Ishikawa (cell line): ENCODE measurements at regions not wholly inside any gene's neighbourhood (a gene's known extent, or its start where the extent isn't known, plus 50 kb on each side); places are given as distances from the start of the nearest gene placed in this dataset.

Source experiments
- CEBPB ChIP-seq: IDR thresholded peaks from 2 replicates; pipeline ENCODE4 v1.6.1; 2012
- CREB1 ChIP-seq: IDR thresholded peaks from 2 replicates; pipeline ENCODE4 v1.6.1; 2012; ENCODE audit warnings: low read depth
- EGR1 ChIP-seq: IDR thresholded peaks from 2 replicates; pipeline ENCODE4 v1.6.1; 2012
- EP300 ChIP-seq: IDR thresholded peaks from 2 replicates; pipeline ENCODE4 v1.6.1; 2012; ENCODE audit warnings: borderline replicate concordance
- FOXM1 ChIP-seq: IDR thresholded peaks from 2 replicates; pipeline ENCODE4 v1.6.1; 2012; ENCODE audit warnings: low read depth, borderline replicate concordance
- MAX ChIP-seq: IDR thresholded peaks from 2 replicates; pipeline ENCODE4 v1.6.1; 2012
- NFIC ChIP-seq: IDR thresholded peaks from 2 replicates; pipeline ENCODE4 v1.6.1; 2012
- RAD21 ChIP-seq: IDR thresholded peaks from 2 replicates; pipeline ENCODE4 v1.6.1; 2012; ENCODE audit warnings: low read depth
- REST ChIP-seq: IDR thresholded peaks from 2 replicates; pipeline ENCODE4 v1.6.1; 2012; ENCODE audit warnings: low read depth, mild to moderate bottlenecking
- TAF1 ChIP-seq: IDR thresholded peaks from 2 replicates; pipeline ENCODE4 v1.6.1; 2012; ENCODE audit warnings: low read depth, mild to moderate bottlenecking
- TCF12 ChIP-seq: IDR thresholded peaks from 2 replicates; pipeline ENCODE4 v1.6.1; 2012; ENCODE audit warnings: low read depth
- TEAD4 ChIP-seq: IDR thresholded peaks from 2 replicates; pipeline ENCODE4 v1.6.1; 2012
- USF1 ChIP-seq: IDR thresholded peaks from 2 replicates; pipeline ENCODE4 v1.6.1; 2012
- YY1 ChIP-seq: IDR thresholded peaks from 2 replicates; pipeline ENCODE4 v1.6.1; 2012; ENCODE audit warnings: low read depth
- ZBTB7A ChIP-seq: IDR thresholded peaks from 2 replicates; pipeline ENCODE4 v1.6.1; 2012; ENCODE audit warnings: low read depth

- no peak for TF ChIP-seq FOXM1
- no peak for TF ChIP-seq TEAD4
- TF ChIP-seq YY1, result no peak
- TF ChIP-seq EP300, result no peak
- no peak for TF ChIP-seq NFIC
- TF ChIP-seq REST, result no peak
- TF ChIP-seq CREB1, result no peak
- TF ChIP-seq USF1, result no peak
- no peak for TF ChIP-seq RAD21
- TF ChIP-seq CEBPB, result no peak
- TF ChIP-seq MAX, result no peak
- TF ChIP-seq EGR1, result no peak
- no peak for TF ChIP-seq TAF1
Measured at GRCh38 chr1:88098881-88099280, 585.2 kb upstream of the PKN2 start.

GRCh38 chr1:88101041-88101440 is 583.0 kb upstream of the PKN2 start:
- TF ChIP-seq RAD21 (no peak), FOXM1 (no peak), EP300 (no peak), NFIC (no peak), USF1 (no peak), CREB1 (no peak), EGR1 (no peak), ZBTB7A (no peak), TCF12 (no peak), CEBPB (no peak), YY1 (no peak), TAF1 (no peak), TEAD4 (no peak), MAX (no peak), REST (no peak)

- no peak for TF ChIP-seq EP300
- TF ChIP-seq NFIC, result no peak
- TF ChIP-seq ZBTB7A, result no peak
- TF ChIP-seq TEAD4, result no peak
- TF ChIP-seq TCF12, result no peak
- TF ChIP-seq FOXM1, result no peak
- no peak for TF ChIP-seq CEBPB
- no peak for TF ChIP-seq RAD21
- TF ChIP-seq REST, result no peak
- TF ChIP-seq YY1, result no peak
- TF ChIP-seq TAF1, result no peak
- no peak for TF ChIP-seq EGR1
- TF ChIP-seq USF1, result no peak
- TF ChIP-seq MAX, result no peak
- no peak for TF ChIP-seq CREB1
Measured at GRCh38 chr1:88104236-88104635, 579.8 kb upstream of the PKN2 start.

GRCh38 chr1:88104886-88105285 is 579.2 kb upstream of the PKN2 start:
- TF ChIP-seq USF1 (no peak), TEAD4 (no peak), REST (no peak), FOXM1 (no peak), MAX (no peak), TCF12 (no peak), CREB1 (no peak), NFIC (no peak), EGR1 (no peak), RAD21 (no peak), CEBPB (no peak), ZBTB7A (no peak), TAF1 (no peak), EP300 (no peak), YY1 (no peak)
